ENCODE measurements at regions not wholly inside any gene's neighbourhood (a gene's known extent, or its start where the extent isn't known, plus 50 kb on each side); places are given as distances from the start of the nearest gene placed in this dataset.

DNA sequence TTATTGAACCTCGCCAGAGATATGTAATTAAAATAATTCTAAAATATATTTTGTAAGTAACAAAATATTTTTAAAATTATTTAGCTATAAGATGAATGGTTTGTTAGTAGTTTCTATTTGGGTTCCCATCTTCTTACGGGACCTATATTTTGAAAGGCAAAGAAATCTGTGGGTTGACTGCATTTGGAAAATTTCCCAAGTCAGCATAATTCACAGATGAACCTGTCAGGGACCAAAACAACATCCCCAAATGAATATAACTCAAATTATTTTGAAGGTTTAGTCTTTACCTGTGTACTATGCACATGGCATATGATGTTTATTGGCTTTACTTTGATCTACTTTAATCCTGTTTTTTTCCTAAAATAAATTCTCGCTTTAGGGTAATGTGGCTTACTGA, 607.4 kb upstream of the JAG1 start:
- no peak for ATAC-seq
- Histone ChIP-seq H3K36me3 (ENCODE audit: control insufficient read depth, insufficient read depth, low read length) (no peaks in the 10 kb centered on the region), H3K4me3 (ENCODE audit: low read depth in 2 of 2, low read length in 2 of 2) (no peak overlapping the region), H3K9me3 (ENCODE audit: control insufficient read depth, insufficient read depth, low read depth, low read length) (no peaks in the 10 kb centered on the region), H3K4me1 (ENCODE audit: control insufficient read depth, insufficient read depth, low read length) (no peaks in the 10 kb centered on the region), H3K27ac (ENCODE audit: low read length) (no peak overlapping the region), H3K27me3 (ENCODE audit: control insufficient read depth, insufficient read depth, low read length) (no peaks in the 10 kb centered on the region)
- ChIA-PET CTCF (no interaction called here), POLR2A (no interaction called here)
- no peak for TF ChIP-seq SIN3A (IDR thresholded peaks at IDR 0.05; ENCODE audit: borderline replicate concordance, insufficient read depth, low read depth, low read length)
- no peak for TF ChIP-seq TCF7L2 (IDR thresholded peaks at IDR 0.05; ENCODE audit: low read depth, low read length)
- no peak for TF ChIP-seq POLR2AphosphoS5 (IDR thresholded peaks at IDR 0.05; ENCODE audit: low read depth, low read length)
- TF ChIP-seq REST (IDR thresholded peaks at IDR 0.05; ENCODE audit: insufficient read depth in 1 of 2, low read depth in 2 of 2, low read length in 1 of 2), result no peak
- TF ChIP-seq CTCF (IDR thresholded peaks at IDR 0.05), result no peak
- intact Hi-C loops (cut with micrococcal nuclease; ENCODE audit: unreplicated experiment), result no loop called here
- in situ Hi-C loops (cut with HindIII; ENCODE audit: low pct_unique_long_range_greater_than_20kb, low sequenced_read_pairs), result no loop called here
- no TSS peak for BruUV-seq (replicated peaks)
- DNase-seq (ENCODE audit: low read depth, low spot score), result no peak

DNA sequence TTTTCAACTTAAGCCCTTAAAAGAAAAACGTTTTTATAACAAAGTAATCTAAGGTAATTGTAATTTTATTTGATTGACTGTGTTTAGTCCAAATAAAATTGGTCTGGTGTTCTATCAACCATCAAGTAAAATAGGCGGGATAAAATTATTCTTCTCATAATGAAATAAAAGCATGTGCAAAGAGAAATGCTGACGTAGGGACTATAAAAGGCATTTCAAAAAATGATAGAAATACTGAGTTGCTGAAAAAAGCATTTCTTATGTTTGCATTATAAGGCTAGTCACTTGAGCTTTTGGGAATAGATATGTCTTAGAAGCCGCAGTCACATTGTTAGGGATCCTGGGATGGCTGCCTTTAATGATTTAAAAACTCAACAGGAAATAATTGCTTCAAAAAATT, 608.0 kb upstream of the JAG1 start:
- H3K9me3 ChIP-seq (ENCODE audit: control insufficient read depth, insufficient read depth, low read depth, low read length), result no peaks in the 10 kb centered on the region
- DNase-seq (ENCODE audit: low read depth, low spot score) (no peak), ATAC-seq (no peak)
- no peak overlapping the region for H3K4me3 ChIP-seq (ENCODE audit: low read depth in 2 of 2, low read length in 2 of 2)
- intact Hi-C loops (cut with micrococcal nuclease; ENCODE audit: unreplicated experiment) (no loop called here), in situ Hi-C loops (cut with HindIII; ENCODE audit: low pct_unique_long_range_greater_than_20kb, low sequenced_read_pairs) (no loop called here)
- no peaks in the 10 kb centered on the region for H3K36me3 ChIP-seq (ENCODE audit: control insufficient read depth, insufficient read depth, low read length)
- ChIA-PET CTCF (no interaction called here), POLR2A (no interaction called here)
- BruUV-seq (replicated peaks), result no TSS peak
- H3K4me1 ChIP-seq (ENCODE audit: control insufficient read depth, insufficient read depth, low read length), result no peaks in the 10 kb centered on the region
- no peaks in the 10 kb centered on the region for H3K27me3 ChIP-seq (ENCODE audit: control insufficient read depth, insufficient read depth, low read length)
- no peak for TF ChIP-seq POLR2AphosphoS5 (IDR thresholded peaks at IDR 0.05; ENCODE audit: low read depth, low read length)
- no peak for TF ChIP-seq CTCF (IDR thresholded peaks at IDR 0.05)
- no peak for TF ChIP-seq SIN3A (IDR thresholded peaks at IDR 0.05; ENCODE audit: borderline replicate concordance, insufficient read depth, low read depth, low read length)
- no peak for TF ChIP-seq REST (IDR thresholded peaks at IDR 0.05; ENCODE audit: insufficient read depth in 1 of 2, low read depth in 2 of 2, low read length in 1 of 2)
- no peak for TF ChIP-seq TCF7L2 (IDR thresholded peaks at IDR 0.05; ENCODE audit: low read depth, low read length)
- no peak overlapping the region for H3K27ac ChIP-seq (ENCODE audit: low read length)

All from Panc1 (cell line).